GM12878 (cell line): ENCODE measurements at regions not wholly inside any gene's neighbourhood (a gene's known extent, or its start where the extent isn't known, plus 50 kb on each side); places are given as distances from the start of the nearest gene placed in this dataset.

Experiments used
- ATAC-seq: fragments of 200-7000 bp; cut with Tn5 transposase; 3 replicates; pipeline ENCODE4 v1.9.1; 2020; ENCODE audit warnings: mild to moderate bottlenecking, moderate library complexity
- BruUV-seq: library from RNA; stranded (reverse); fragments of 400-500 nt; replicated peaks from 2 replicates; lab custom pipeline; 2021; lab: Mats Ljungman, UMichigan
- CTCF ChIA-PET: fragments of 300-600 bp; sonication (Branson Sonifier 250); formaldehyde crosslinking; extraction: SDS; loops from one replicate; lab custom pipeline; 2021; ENCODE audit warnings: inconsistent platforms; lab: Yijun Ruan, JAX
- POLR2A ChIA-PET: fragments of 350-600 bp; formaldehyde crosslinking; extraction: SDS; loops from one replicate; lab custom pipeline; 2021; ENCODE audit warnings: inconsistent platforms; lab: Charles Lee
- RAD21 ChIA-PET: fragments of 300-600 bp; sonication (Branson Sonifier 250); formaldehyde crosslinking; loops from one replicate; lab custom pipeline; 2023; ENCODE audit warnings: antibody characterized with exemption; ENCODE audit not compliant: unreplicated experiment; lab: Charles Lee
- SMC1A ChIA-PET: fragments of 300-600 bp; sonication (Branson Sonifier 250); formaldehyde crosslinking; loops from one replicate; lab custom pipeline; 2023; ENCODE audit not compliant: unreplicated experiment, uncharacterized antibody; lab: Charles Lee
- DNase-seq: peaks from one replicate; pipeline ENCODE4 v3.0.0-alpha.2; 2011; ENCODE audit warnings: low read depth, low spot score
- FAIRE-seq: peaks from 3 replicates; lab custom pipeline; 2011; peaks lifted over from hg19 to GRCh38; lab: Jason Lieb, UNC
- H2AFZ ChIP-seq: 2 replicates; pipeline ENCODE4 v1.6.0; 2011; ENCODE audit warnings: low read depth, low read length, control low read depth; ENCODE audit not compliant: control insufficient read depth
- H3K27ac ChIP-seq: 2 replicates; pipeline ENCODE4 v1.5.1; 2011; ENCODE audit warnings: control low read depth; ENCODE audit not compliant: control insufficient read depth, insufficient read depth
- H3K27me3 ChIP-seq, 2 experiments: replicated peaks in 1 of 2; 2 replicates each; pipeline versions ENCODE4 v1.6.0 to v1.6.1; 2011; ENCODE audit warnings: low read length in 1 of 2; ENCODE audit not compliant: control insufficient read depth in 2 of 2, insufficient read depth in 2 of 2
- H3K36me3 ChIP-seq, 2 experiments: 2 replicates each; pipeline ENCODE4 v1.5.1; 2011; ENCODE audit warnings: low read length in 1 of 2; ENCODE audit not compliant: control insufficient read depth in 2 of 2, insufficient read depth in 2 of 2
- H3K4me1 ChIP-seq: 2 replicates; pipeline ENCODE4 v1.6.1; 2011; ENCODE audit warnings: mild to moderate bottlenecking, low read length, moderate library complexity, mixed read lengths; ENCODE audit not compliant: control insufficient read depth, insufficient read depth
- H3K4me2 ChIP-seq: 2 replicates; pipeline ENCODE4 v1.6.0; 2011; ENCODE audit warnings: control low read depth; ENCODE audit not compliant: control insufficient read depth, insufficient read depth
- H3K4me3 ChIP-seq: fragments of 200-600 bp; sonication (generic); 2 replicates; pipeline ENCODE4 v1.5.1; 2016
- H3K79me2 ChIP-seq: 2 replicates; pipeline ENCODE4 v1.6.0; 2011; ENCODE audit warnings: low read length; ENCODE audit not compliant: control insufficient read depth, insufficient read depth
- H3K9ac ChIP-seq: 2 replicates; pipeline ENCODE4 v1.8.0; 2011; ENCODE audit warnings: low read length, control low read depth, mixed read lengths; ENCODE audit not compliant: control insufficient read depth, insufficient read depth
- H3K9me3 ChIP-seq: replicated peaks from 3 replicates; pipeline ENCODE4 v1.5.1; 2011; ENCODE audit warnings: mild to moderate bottlenecking, low read length; ENCODE audit not compliant: control insufficient read depth, insufficient read depth
- H4K20me1 ChIP-seq: 2 replicates; pipeline ENCODE4 v1.6.0; 2011; ENCODE audit not compliant: control insufficient read depth, insufficient read depth
- ASH2L ChIP-seq: fragments of 300-600, 200-600 bp; sonication (generic); IDR thresholded peaks from 2 replicates; pipeline ENCODE4 v1.6.1; 2017; ENCODE audit warnings: low read depth, mild to moderate bottlenecking, borderline replicate concordance
- CREB1 ChIP-seq: IDR thresholded peaks from 2 replicates; pipeline ENCODE4 v1.6.1; 2012; ENCODE audit warnings: low read depth, mild to moderate bottlenecking, inconsistent platforms
- E2F8 ChIP-seq: fragments of 450-650 bp; IDR thresholded peaks from 2 replicates; pipeline ENCODE4 v1.6.1; 2018; ENCODE audit warnings: mild to moderate bottlenecking, low read depth, moderate library complexity; ENCODE audit not compliant: partially characterized antibody
- FOS ChIP-seq: IDR thresholded peaks from 3 replicates; pipeline ENCODE4 v1.6.1; 2011; ENCODE audit warnings: borderline replicate concordance; ENCODE audit not compliant: insufficient read length; ENCODE audit errors: extremely low read depth
- NBN ChIP-seq: fragments of 450-650 bp; IDR thresholded peaks from 2 replicates; pipeline ENCODE4 v1.6.1; 2016
- PAX8 ChIP-seq: fragments of 450-650 bp; IDR thresholded peaks from 2 replicates; pipeline ENCODE4 v1.6.1; 2017; ENCODE audit warnings: mild to moderate bottlenecking, moderate library complexity
- SIX5 ChIP-seq: IDR thresholded peaks from 2 replicates; pipeline ENCODE4 v1.6.1; 2011; ENCODE audit warnings: mild to moderate bottlenecking, low read depth, low read length, moderate library complexity; ENCODE audit not compliant: severe bottlenecking
- SP1 ChIP-seq: IDR thresholded peaks from one replicate; pipeline ENCODE4 v1.6.1; 2011; ENCODE audit warnings: low read depth, low read length
- SREBF1 ChIP-seq: IDR thresholded peaks from 2 replicates; pipeline ENCODE4 v1.6.1; 2012; ENCODE audit warnings: mild to moderate bottlenecking, low read length
- WRNIP1 ChIP-seq: IDR thresholded peaks from 2 replicates; pipeline ENCODE4 v1.6.1; 2011; ENCODE audit warnings: low read depth, low read length, improper control_type of control experiment, borderline replicate concordance
- ZNF24 ChIP-seq: fragments of 450-650 bp; IDR thresholded peaks from 2 replicates; pipeline ENCODE4 v1.6.1; 2017; ENCODE audit warnings: antibody characterized with exemption, mild to moderate bottlenecking
- ZNF274 ChIP-seq: IDR thresholded peaks from one replicate; pipeline ENCODE4 v1.8.0; 2011; ENCODE audit not compliant: insufficient read length, insufficient read depth
- WGBS: methylation state at CpG from one replicate; pipeline ENCODE4 v1.1.6; 2016; ENCODE audit warnings: low lambda C conversion rate; ENCODE audit not compliant: insufficient replicate concordance, insufficient coverage; ENCODE audit errors: missing lambda C conversion rate; 5-methylcytosine and 5-hydroxymethylcytosine counted together
- in situ Hi-C: fragments of 300-500 bp; cut with MboI; formaldehyde crosslinking; loops from 9 replicates; pipeline ENCODE4 v1.14.3; 2018; ENCODE audit warnings: mixed read lengths
- intact Hi-C: fragments of 100-400 bp; cut with micrococcal nuclease; formaldehyde crosslinking; loops from one replicate; pipeline ENCODE4 v1.14.2; 2022; ENCODE audit not compliant: unreplicated experiment
- TF ChIP-seq, protein P1 (sequence below): fragments of 150-350 bp; IDR thresholded peaks from 2 replicates; pipeline ENCODE4 v1.6.1; 2016; ENCODE audit warnings: low read depth, low read length
- TF ChIP-seq, protein P2 (sequence below), 3 experiments: IDR thresholded peaks in 2 of 3; conservative IDR thresholded peaks in 1 of 3; 2 replicates each; pipeline ENCODE4 v1.5.1; 2011; ENCODE audit warnings: low read depth in 3 of 3, low read length in 3 of 3, mild to moderate bottlenecking in 3 of 3, control low read depth in 2 of 3, moderate library complexity in 2 of 3, inconsistent platforms in 1 of 3, mixed read lengths in 1 of 3; ENCODE audit not compliant: control insufficient read depth in 2 of 3, insufficient read depth in 1 of 3; ENCODE audit errors: extremely low read depth in 1 of 3

DNA sequence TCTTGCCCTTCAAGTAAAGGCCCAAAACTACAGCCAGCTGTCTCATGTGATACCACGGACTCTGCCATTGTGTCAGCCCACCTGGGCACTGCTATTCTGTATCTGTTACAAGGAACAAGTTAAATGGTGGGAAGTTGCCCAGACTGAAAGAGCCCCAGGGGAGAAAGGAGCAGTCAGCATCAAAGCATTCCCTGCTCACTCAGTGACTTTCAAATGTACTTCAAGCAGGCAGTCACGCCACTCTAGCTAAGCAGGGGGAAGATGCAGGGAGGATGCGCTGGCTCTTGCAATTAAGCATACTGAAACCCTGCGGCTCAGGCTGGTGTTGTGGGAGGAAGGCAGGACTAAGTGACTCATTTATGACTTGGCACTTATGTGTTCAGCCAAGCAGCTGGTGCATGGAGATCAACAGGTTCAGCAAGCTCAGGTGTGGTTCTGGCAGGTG lies 1249.6 kb downstream of the TYW1 start:
- TF ChIP-seq FOS (no peak), CREB1 (no peak), SP1 (no peak), ZNF274 (no peak), SIX5 (no peak), SREBF1 (no peak), E2F8 (no peak), ASH2L (no peak), WRNIP1 (no peak), PAX8 (no peak), ZNF24 (no peak), NBN (no peak)
- TF ChIP-seq, protein P1, sequence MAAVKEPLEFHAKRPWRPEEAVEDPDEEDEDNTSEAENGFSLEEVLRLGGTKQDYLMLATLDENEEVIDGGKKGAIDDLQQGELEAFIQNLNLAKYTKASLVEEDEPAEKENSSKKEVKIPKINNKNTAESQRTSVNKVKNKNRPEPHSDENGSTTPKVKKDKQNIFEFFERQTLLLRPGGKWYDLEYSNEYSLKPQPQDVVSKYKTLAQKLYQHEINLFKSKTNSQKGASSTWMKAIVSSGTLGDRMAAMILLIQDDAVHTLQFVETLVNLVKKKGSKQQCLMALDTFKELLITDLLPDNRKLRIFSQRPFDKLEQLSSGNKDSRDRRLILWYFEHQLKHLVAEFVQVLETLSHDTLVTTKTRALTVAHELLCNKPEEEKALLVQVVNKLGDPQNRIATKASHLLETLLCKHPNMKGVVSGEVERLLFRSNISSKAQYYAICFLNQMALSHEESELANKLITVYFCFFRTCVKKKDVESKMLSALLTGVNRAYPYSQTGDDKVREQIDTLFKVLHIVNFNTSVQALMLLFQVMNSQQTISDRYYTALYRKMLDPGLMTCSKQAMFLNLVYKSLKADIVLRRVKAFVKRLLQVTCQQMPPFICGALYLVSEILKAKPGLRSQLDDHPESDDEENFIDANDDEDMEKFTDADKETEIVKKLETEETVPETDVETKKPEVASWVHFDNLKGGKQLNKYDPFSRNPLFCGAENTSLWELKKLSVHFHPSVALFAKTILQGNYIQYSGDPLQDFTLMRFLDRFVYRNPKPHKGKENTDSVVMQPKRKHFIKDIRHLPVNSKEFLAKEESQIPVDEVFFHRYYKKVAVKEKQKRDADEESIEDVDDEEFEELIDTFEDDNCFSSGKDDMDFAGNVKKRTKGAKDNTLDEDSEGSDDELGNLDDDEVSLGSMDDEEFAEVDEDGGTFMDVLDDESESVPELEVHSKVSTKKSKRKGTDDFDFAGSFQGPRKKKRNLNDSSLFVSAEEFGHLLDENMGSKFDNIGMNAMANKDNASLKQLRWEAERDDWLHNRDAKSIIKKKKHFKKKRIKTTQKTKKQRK, result no peak
- TF ChIP-seq, protein P2, sequence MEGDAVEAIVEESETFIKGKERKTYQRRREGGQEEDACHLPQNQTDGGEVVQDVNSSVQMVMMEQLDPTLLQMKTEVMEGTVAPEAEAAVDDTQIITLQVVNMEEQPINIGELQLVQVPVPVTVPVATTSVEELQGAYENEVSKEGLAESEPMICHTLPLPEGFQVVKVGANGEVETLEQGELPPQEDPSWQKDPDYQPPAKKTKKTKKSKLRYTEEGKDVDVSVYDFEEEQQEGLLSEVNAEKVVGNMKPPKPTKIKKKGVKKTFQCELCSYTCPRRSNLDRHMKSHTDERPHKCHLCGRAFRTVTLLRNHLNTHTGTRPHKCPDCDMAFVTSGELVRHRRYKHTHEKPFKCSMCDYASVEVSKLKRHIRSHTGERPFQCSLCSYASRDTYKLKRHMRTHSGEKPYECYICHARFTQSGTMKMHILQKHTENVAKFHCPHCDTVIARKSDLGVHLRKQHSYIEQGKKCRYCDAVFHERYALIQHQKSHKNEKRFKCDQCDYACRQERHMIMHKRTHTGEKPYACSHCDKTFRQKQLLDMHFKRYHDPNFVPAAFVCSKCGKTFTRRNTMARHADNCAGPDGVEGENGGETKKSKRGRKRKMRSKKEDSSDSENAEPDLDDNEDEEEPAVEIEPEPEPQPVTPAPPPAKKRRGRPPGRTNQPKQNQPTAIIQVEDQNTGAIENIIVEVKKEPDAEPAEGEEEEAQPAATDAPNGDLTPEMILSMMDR (IDR thresholded peaks at IDR 0.05 in 2 of 3, conservative IDR thresholded peaks at IDR 0.05 in 1 of 3; ENCODE audit: control insufficient read depth in 2 of 3, extremely low read depth in 1 of 3, insufficient read depth in 1 of 3, low read depth in 3 of 3, low read length in 3 of 3), result no peak
- ChIA-PET SMC1A (no interaction called here), POLR2A (no interaction called here), CTCF (no interaction called here), RAD21 (no interaction called here)
- no peak overlapping the region for H3K9ac ChIP-seq
- DNase-seq (no peak), ATAC-seq (no peak), FAIRE-seq (no peak)
- H3K36me3 ChIP-seq, result no peaks in the 10 kb centered on the region
- intact Hi-C loops, result no loop called here
- no peaks in the 10 kb centered on the region for H3K27me3 ChIP-seq
- in situ Hi-C loops, result no loop called here
- H3K9me3 ChIP-seq, result no peaks in the 10 kb centered on the region
- no peaks in the 10 kb centered on the region for H3K4me1 ChIP-seq
- WGBS, result 10% methylated on average over 4 of the region's 4 CpGs
- H2AFZ ChIP-seq, result no peak overlapping the region
- no peak overlapping the region for H3K4me2 ChIP-seq
- no peaks in the 10 kb centered on the region for H4K20me1 ChIP-seq
- no peaks in the 10 kb centered on the region for H3K79me2 ChIP-seq
- no peak overlapping the region for H3K4me3 ChIP-seq
- no peak overlapping the region for H3K27ac ChIP-seq
- BruUV-seq, result no TSS peak
